ENCODE measurements at regions not wholly inside any gene's neighbourhood (a gene's known extent, or its start where the extent isn't known, plus 50 kb on each side); places are given as distances from the start of the nearest gene placed in this dataset.

GRCh38 chr2:189276277-189276676, 96.7 kb upstream of the COL5A2 start:
- peak; percentile 21; the same call in 1 of the 2 replicates for TF ChIP-seq BHLHE40 (IDR thresholded peaks at IDR 0.05; ENCODE audit: low read depth, low read length)
- no peak for TF ChIP-seq POLR2A (IDR thresholded peaks at IDR 0.05; ENCODE audit: low read depth, low read length)
- no peak for TF ChIP-seq CTCF (conservative IDR thresholded peaks at IDR 0.05; ENCODE audit: low read depth, low read length)

All from IMR-90 (cell line).